GM23338 (cell line): ENCODE measurements at regions not wholly inside any gene's neighbourhood (a gene's known extent, or its start where the extent isn't known, plus 50 kb on each side); places are given as distances from the start of the nearest gene placed in this dataset.

Experiments used
- JUNB ChIP-seq: IDR thresholded peaks from one replicate; pipeline ENCODE4 v1.6.1; 2016; ENCODE audit warnings: antibody characterized with exemption; ENCODE audit not compliant: unreplicated experiment
- POLR2AphosphoS5 ChIP-seq: IDR thresholded peaks from 2 replicates; pipeline ENCODE4 v1.6.1; 2016; ENCODE audit warnings: antibody characterized with exemption, low read depth
- STAT1 ChIP-seq: IDR thresholded peaks from one replicate; pipeline ENCODE4 v1.6.1; 2016; ENCODE audit warnings: antibody characterized with exemption; ENCODE audit not compliant: unreplicated experiment
- TF ChIP-seq, protein P1 (sequence below), 2 experiments: fragments of 200-600 bp in 1 of 2; sonication (generic) in 1 of 2; conservative IDR thresholded peaks; 2 replicates each; pipeline versions ENCODE4 v1.5.1 to v1.6.1; 2016 to 2017; ENCODE audit warnings: antibody characterized with exemption in 2 of 2, low read depth in 2 of 2, mild to moderate bottlenecking in 2 of 2, moderate library complexity in 1 of 2

DNA sequence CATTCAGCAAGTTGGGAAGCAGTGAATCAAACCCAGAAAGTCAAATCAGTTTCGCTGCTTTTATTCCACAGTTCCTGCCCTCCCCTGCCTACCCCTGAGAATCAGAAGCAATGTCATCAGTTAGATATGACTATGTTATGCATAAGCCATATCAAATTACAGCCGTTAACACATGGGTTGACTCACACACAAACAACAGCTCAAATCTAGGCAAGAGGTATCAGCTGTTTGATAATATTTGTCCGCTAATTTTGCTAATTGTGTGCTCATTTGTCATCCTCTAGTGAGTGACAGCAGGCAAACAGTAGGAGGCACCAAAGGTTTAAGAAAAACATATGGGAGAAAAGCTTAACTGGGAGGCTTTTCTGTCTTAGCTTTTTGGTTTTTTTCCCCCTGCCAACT is 327.4 kb upstream of the CCL2 start:
- TF ChIP-seq, protein P1, sequence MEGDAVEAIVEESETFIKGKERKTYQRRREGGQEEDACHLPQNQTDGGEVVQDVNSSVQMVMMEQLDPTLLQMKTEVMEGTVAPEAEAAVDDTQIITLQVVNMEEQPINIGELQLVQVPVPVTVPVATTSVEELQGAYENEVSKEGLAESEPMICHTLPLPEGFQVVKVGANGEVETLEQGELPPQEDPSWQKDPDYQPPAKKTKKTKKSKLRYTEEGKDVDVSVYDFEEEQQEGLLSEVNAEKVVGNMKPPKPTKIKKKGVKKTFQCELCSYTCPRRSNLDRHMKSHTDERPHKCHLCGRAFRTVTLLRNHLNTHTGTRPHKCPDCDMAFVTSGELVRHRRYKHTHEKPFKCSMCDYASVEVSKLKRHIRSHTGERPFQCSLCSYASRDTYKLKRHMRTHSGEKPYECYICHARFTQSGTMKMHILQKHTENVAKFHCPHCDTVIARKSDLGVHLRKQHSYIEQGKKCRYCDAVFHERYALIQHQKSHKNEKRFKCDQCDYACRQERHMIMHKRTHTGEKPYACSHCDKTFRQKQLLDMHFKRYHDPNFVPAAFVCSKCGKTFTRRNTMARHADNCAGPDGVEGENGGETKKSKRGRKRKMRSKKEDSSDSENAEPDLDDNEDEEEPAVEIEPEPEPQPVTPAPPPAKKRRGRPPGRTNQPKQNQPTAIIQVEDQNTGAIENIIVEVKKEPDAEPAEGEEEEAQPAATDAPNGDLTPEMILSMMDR (conservative IDR thresholded peaks at IDR 0.05; ENCODE audit: low read depth in 2 of 2), result peak; percentile 54 to 59
- no peak for TF ChIP-seq JUNB
- TF ChIP-seq STAT1, result no peak
- TF ChIP-seq POLR2AphosphoS5, result no peak
